ENCODE measurements at regions not wholly inside any gene's neighbourhood (a gene's known extent, or its start where the extent isn't known, plus 50 kb on each side); places are given as distances from the start of the nearest gene placed in this dataset.

DNA sequence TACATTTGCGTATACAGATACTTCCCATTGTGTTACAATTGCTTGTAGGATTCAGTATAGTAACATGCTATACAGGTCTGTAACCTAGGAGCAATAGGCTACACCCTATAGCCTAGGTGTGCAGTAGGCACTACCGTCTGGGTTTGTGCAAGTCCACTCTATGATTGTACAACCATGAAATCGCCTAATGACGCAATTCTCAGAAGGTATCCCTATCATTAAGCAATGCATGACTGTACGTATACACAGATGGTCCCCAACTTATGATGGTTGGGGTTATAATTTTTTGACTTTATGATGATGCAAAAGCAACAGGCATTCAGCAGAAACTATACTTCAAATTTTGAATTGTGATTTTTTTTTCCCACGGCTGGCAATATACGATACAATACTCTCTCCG, 458.2 kb upstream of the NOX3 start:
- Histone ChIP-seq H3K27me3 (no peaks in the 10 kb centered on the region), H3K4me1 (no peaks in the 10 kb centered on the region), H3K27ac (no peak overlapping the region), H3K36me3 (no peaks in the 10 kb centered on the region), H3K4me3 (no peak overlapping the region), H3K9me3 (no peaks in the 10 kb centered on the region)
- intact Hi-C loops (cut with DNase I), result no loop called here
- no peak for DNase-seq (ENCODE audit: low spot score in 2 of 2)
- TF ChIP-seq, protein P1, sequence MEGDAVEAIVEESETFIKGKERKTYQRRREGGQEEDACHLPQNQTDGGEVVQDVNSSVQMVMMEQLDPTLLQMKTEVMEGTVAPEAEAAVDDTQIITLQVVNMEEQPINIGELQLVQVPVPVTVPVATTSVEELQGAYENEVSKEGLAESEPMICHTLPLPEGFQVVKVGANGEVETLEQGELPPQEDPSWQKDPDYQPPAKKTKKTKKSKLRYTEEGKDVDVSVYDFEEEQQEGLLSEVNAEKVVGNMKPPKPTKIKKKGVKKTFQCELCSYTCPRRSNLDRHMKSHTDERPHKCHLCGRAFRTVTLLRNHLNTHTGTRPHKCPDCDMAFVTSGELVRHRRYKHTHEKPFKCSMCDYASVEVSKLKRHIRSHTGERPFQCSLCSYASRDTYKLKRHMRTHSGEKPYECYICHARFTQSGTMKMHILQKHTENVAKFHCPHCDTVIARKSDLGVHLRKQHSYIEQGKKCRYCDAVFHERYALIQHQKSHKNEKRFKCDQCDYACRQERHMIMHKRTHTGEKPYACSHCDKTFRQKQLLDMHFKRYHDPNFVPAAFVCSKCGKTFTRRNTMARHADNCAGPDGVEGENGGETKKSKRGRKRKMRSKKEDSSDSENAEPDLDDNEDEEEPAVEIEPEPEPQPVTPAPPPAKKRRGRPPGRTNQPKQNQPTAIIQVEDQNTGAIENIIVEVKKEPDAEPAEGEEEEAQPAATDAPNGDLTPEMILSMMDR (IDR thresholded peaks at IDR 0.05), result no peak

DNA sequence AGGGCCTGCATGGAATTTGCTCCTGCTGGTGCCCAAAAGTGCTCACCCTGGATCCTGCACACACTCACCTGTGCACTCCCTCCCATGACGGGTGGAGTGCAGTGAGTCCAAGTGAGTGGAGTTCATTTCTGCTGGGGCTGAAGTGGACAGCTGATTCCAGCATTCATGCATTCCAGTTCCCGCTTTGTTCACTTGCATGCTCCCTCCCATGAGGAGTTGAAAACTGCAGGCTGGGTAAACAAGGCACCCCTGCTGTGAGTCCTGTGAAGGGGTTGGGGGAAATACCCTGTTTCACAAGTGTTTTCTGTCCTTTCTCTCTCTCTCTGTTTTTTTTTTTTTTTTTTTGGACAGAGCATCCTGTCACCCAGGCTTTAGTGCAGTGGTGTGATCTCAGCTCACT, 454.1 kb upstream of the NOX3 start:
- TF ChIP-seq, protein P1 (IDR thresholded peaks at IDR 0.05), result no peak
- DNase-seq (ENCODE audit: low spot score in 2 of 2), result no peak
- Histone ChIP-seq H3K4me1 (no peaks in the 10 kb centered on the region), H3K27me3 (no peaks in the 10 kb centered on the region), H3K36me3 (no peaks in the 10 kb centered on the region), H3K9me3 (no peaks in the 10 kb centered on the region), H3K27ac (no peak overlapping the region), H3K4me3 (no peak overlapping the region)
- intact Hi-C loops (cut with DNase I), result no loop called here

DNA sequence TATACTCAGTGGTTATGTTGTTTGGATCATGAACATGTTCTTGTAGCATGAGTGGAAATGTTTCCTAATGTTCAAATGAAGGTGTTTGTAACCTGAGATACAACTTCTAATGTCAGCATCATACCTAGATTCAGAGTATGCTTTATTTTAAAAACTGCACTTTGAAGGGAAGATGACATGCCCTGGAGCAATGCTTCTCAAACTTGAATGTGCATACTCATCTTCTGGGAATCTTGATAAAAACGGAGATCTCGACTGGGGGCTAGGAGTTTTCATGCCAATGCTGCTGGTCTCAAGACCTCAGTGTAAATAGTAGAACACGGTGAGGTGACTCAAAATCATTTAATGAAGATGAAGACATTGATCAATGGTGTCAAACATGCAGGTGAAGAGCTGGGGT, 440.0 kb upstream of the NOX3 start:
- no peak for DNase-seq (ENCODE audit: low spot score in 2 of 2)
- no peak overlapping the region for H3K27ac ChIP-seq
- H3K4me3 ChIP-seq, result no peak overlapping the region
- no peaks in the 10 kb centered on the region for H3K9me3 ChIP-seq
- H3K36me3 ChIP-seq, result no peaks in the 10 kb centered on the region
- TF ChIP-seq, protein P1 (IDR thresholded peaks at IDR 0.05), result no peak
- intact Hi-C loops (cut with DNase I), result no loop called here
- H3K4me1 ChIP-seq, result no peaks in the 10 kb centered on the region
- no peaks in the 10 kb centered on the region for H3K27me3 ChIP-seq

DNA sequence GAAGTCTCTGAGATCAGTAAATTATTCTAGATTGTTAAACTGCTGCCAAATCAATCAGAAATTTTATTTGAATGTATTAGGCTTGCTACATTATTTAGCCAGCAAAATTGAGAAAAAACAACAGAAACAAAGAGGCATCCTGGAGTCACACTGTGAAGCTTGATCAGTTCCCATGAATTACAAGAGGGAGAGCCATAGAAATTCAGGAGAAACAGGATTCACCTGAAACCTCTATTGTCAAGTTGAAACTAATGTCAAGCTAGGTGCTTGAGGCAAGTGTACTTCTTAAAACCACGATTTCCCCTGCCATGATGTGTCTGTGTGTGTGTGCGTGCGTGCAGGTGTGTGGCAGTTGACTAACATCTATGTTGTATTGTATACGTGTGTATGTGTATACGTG, 439.1 kb upstream of the NOX3 start:
- Histone ChIP-seq H3K4me1 (no peaks in the 10 kb centered on the region), H3K36me3 (no peaks in the 10 kb centered on the region), H3K27me3 (no peaks in the 10 kb centered on the region), H3K9me3 (no peaks in the 10 kb centered on the region), H3K4me3 (no peak overlapping the region), H3K27ac (no peak overlapping the region)
- intact Hi-C loops (cut with DNase I), result no loop called here
- TF ChIP-seq, protein P1 (IDR thresholded peaks at IDR 0.05), result no peak
- DNase-seq (ENCODE audit: low spot score in 2 of 2), result no peak

DNA sequence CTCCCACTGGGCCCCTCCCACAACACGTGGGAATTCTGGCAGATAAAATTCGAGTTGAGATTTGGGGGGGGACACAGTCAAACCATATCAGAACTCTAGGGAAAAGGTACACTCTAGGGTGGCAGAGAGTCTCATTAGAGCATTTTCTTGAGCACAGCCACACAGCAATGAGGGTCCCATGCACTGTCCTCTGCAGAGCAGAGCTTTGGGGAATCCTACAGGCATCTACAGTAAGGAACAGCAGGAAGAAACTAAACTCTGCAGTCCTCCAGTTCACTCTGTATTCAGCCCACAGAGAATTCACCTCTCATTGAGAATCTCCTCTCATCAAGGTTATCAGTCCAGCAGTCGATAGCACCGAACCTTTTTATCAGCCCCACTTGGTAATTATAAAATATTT, 438.6 kb upstream of the NOX3 start:
- Histone ChIP-seq H3K4me3 (no peak overlapping the region), H3K9me3 (no peaks in the 10 kb centered on the region), H3K36me3 (no peaks in the 10 kb centered on the region), H3K4me1 (no peaks in the 10 kb centered on the region), H3K27ac (peak overlapping the region in 1 of 2 donors; percentile 22), H3K27me3 (no peaks in the 10 kb centered on the region)
- no peak for DNase-seq (ENCODE audit: low spot score in 2 of 2)
- intact Hi-C loops (cut with DNase I), result no loop called here
- TF ChIP-seq, protein P1 (IDR thresholded peaks at IDR 0.05), result no peak

DNA sequence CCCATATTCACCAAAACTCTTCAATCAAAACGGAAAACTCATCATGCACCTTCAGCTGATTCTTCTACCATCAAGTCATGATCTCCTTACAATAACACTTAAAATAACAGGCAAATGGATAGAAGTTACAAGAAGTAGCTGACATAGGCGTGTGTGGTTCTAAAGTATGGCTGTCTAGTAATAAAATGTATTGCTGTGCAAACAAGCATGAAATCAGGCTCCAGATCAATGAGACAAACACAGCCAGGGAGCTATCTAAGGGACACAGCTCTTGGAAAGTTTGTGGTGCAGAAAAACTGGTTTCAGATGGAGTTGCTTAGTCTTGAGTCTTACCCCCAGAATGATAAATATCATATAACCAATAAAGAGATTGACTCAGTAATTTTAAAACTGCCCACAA, 434.8 kb upstream of the NOX3 start:
- Histone ChIP-seq H3K4me3 (no peak overlapping the region), H3K27me3 (no peaks in the 10 kb centered on the region), H3K4me1 (no peaks in the 10 kb centered on the region), H3K27ac (no peak overlapping the region), H3K9me3 (no peaks in the 10 kb centered on the region), H3K36me3 (no peaks in the 10 kb centered on the region)
- no peak for DNase-seq (ENCODE audit: low spot score in 2 of 2)
- TF ChIP-seq, protein P1 (IDR thresholded peaks at IDR 0.05), result no peak
- intact Hi-C loops (cut with DNase I), result no loop called here

Data from ascending aorta (tissue), 2 donors.